CD14-positive monocyte (primary cell): ENCODE measurements at regions not wholly inside any gene's neighbourhood (a gene's known extent, or its start where the extent isn't known, plus 50 kb on each side); places are given as distances from the start of the nearest gene placed in this dataset.

ENCODE experiments used
- DNase-seq, 3 donors: peaks; one replicate each; pipeline ENCODE4 v3.0.0-alpha.2; 2011 to 2022
- H2AFZ ChIP-seq: 2 replicates; pipeline ENCODE4 v1.6.0; 2012; ENCODE audit warnings: mild to moderate bottlenecking, low read depth, low read length, inconsistent platforms; ENCODE audit not compliant: insufficient read depth, poor library complexity, severe bottlenecking
- H3K27ac ChIP-seq, 2 donors: 1 replicate in 1 of 2; 2 replicates in 1 of 2; pipeline ENCODE4 v1.5.1; 2012 to 2013; ENCODE audit warnings: low read length in 2 of 2, control low read depth in 1 of 2, inconsistent platforms in 1 of 2, low read depth in 1 of 2, mild to moderate bottlenecking in 1 of 2
- H3K27me3 ChIP-seq, 2 donors: one replicate each; pipeline versions ENCODE4 v1.6.0 to v1.6.1; 2011 to 2013; ENCODE audit warnings: low read length in 2 of 2; ENCODE audit not compliant: control insufficient read depth in 2 of 2, insufficient read depth in 2 of 2
- H3K36me3 ChIP-seq, 2 donors: replicated peaks in 1 of 2; 1 replicate in 1 of 2; 2 replicates in 1 of 2; pipeline versions ENCODE4 v1.5.1 to v1.6.1; 2012 to 2013; ENCODE audit warnings: low read length in 2 of 2, control low read depth in 1 of 2, inconsistent platforms in 1 of 2, mild to moderate bottlenecking in 1 of 2; ENCODE audit not compliant: insufficient read depth in 2 of 2, control insufficient read depth in 1 of 2
- H3K4me1 ChIP-seq, 2 donors: 1 replicate in 1 of 2; 2 replicates in 1 of 2; pipeline versions ENCODE4 v1.5.1 to v1.6.1; 2012 to 2013; ENCODE audit warnings: low read length in 2 of 2, control low read depth in 1 of 2, inconsistent platforms in 1 of 2, mild to moderate bottlenecking in 1 of 2, moderate library complexity in 1 of 2; ENCODE audit not compliant: insufficient read depth in 2 of 2, control insufficient read depth in 1 of 2
- H3K4me2 ChIP-seq: replicated peaks from 2 replicates; pipeline ENCODE3; 2012; ENCODE audit warnings: low read length, moderate library complexity, mild to moderate bottlenecking; ENCODE audit not compliant: poor library complexity, severe bottlenecking; ENCODE audit errors: extremely low read depth
- H3K4me3 ChIP-seq, 3 experiments: fragments of 200-600 bp in 1 of 3; sonication (generic) in 1 of 3; replicated peaks in 1 of 3; 1 replicate in 2 of 3; 2 replicates in 1 of 3; pipeline ENCODE4 v1.5.1; 2011 to 2013; ENCODE audit warnings: low read length in 3 of 3, mild to moderate bottlenecking in 3 of 3, control low read depth in 2 of 3, low read depth in 2 of 3, inconsistent platforms in 1 of 3, moderate library complexity in 1 of 3
- H3K79me2 ChIP-seq: 2 replicates; pipeline ENCODE4 v1.6.0; 2012; ENCODE audit warnings: mild to moderate bottlenecking, control low read depth, inconsistent platforms, low read length, moderate library complexity; ENCODE audit not compliant: insufficient read depth
- H3K9ac ChIP-seq: 2 replicates; pipeline ENCODE4 v1.6.0; 2017; ENCODE audit warnings: low read length, mild to moderate bottlenecking; ENCODE audit not compliant: insufficient read depth, poor library complexity, severe bottlenecking
- H3K9me3 ChIP-seq, 2 donors: replicated peaks in 1 of 2; 1 replicate in 1 of 2; 2 replicates in 1 of 2; pipeline versions ENCODE4 v1.5.1 to v1.6.1; 2012 to 2013; ENCODE audit warnings: low read length in 2 of 2, control low read depth in 1 of 2; ENCODE audit not compliant: control insufficient read depth in 1 of 2, insufficient read depth in 1 of 2
- H4K20me1 ChIP-seq: 2 replicates; pipeline ENCODE4 v1.6.0; 2012; ENCODE audit warnings: mild to moderate bottlenecking, low read length, control low read depth, moderate library complexity; ENCODE audit not compliant: insufficient read depth
- H3K27ac Mint-ChIP-seq, 7 donors: one replicate each; pipeline ENCODE4 v1.8.0; 2020; ENCODE audit warnings: mild to moderate bottlenecking in 7 of 7, mixed read lengths in 7 of 7, moderate library complexity in 6 of 7, inconsistent platforms in 2 of 7
- H3K27me3 Mint-ChIP-seq, 3 donors: one replicate each; pipeline ENCODE4 v1.8.0; 2021 to 2022; ENCODE audit warnings: low read depth in 3 of 3, mild to moderate bottlenecking in 3 of 3, mixed read lengths in 3 of 3, moderate library complexity in 3 of 3, inconsistent platforms in 1 of 3
- H3K36me3 Mint-ChIP-seq, 2 donors: one replicate each; pipeline ENCODE4 v1.8.0; 2020; ENCODE audit warnings: mixed read lengths in 2 of 2, inconsistent platforms in 1 of 2, mild to moderate bottlenecking in 1 of 2
- H3K4me1 Mint-ChIP-seq: one replicate; pipeline ENCODE4 v1.8.0; 2020; ENCODE audit warnings: mild to moderate bottlenecking, mixed read lengths
- H3K4me3 Mint-ChIP-seq, 2 donors: one replicate each; pipeline ENCODE4 v1.8.0; 2020; ENCODE audit warnings: mild to moderate bottlenecking in 2 of 2, mixed read lengths in 2 of 2, moderate library complexity in 1 of 2
- H3K9me3 Mint-ChIP-seq, 7 donors: one replicate each; pipeline ENCODE4 v1.8.0; 2020 to 2022; ENCODE audit warnings: mixed read lengths in 7 of 7, mild to moderate bottlenecking in 6 of 7, moderate library complexity in 6 of 7, inconsistent platforms in 2 of 7
- WGBS: methylation state at CpG from one replicate; pipeline ENCODE4 v1.1.5; 2013; ENCODE audit warnings: missing lambda C conversion rate; ENCODE audit not compliant: insufficient coverage; 5-methylcytosine and 5-hydroxymethylcytosine counted together
- intact Hi-C, 2 donors: fragments of 100-400 bp; cut with micrococcal nuclease; formaldehyde crosslinking; loops; one replicate each; pipeline versions ENCODE4 v1.15.0 to v1.15.1; 2023
- TF ChIP-seq, protein P1 (sequence below): fragments of 200-600 bp; IDR thresholded peaks from one replicate; pipeline ENCODE4 v1.8.0; 2022; ENCODE audit warnings: antibody characterized with exemption, mild to moderate bottlenecking

- Histone ChIP-seq H3K27ac (no peak overlapping the region), H3K36me3 (no peaks in the 10 kb centered on the region), H3K9ac (no peak overlapping the region), H3K79me2 (no peaks in the 10 kb centered on the region), H3K27me3 (no peaks in the 10 kb centered on the region), H4K20me1 (no peaks in the 10 kb centered on the region), H2AFZ (no peak overlapping the region), H3K9me3 (no peaks in the 10 kb centered on the region), H3K4me3 (no peak overlapping the region), H3K4me1 (no peaks in the 10 kb centered on the region), H3K4me2 (no peak overlapping the region)
- no peaks in the 10 kb centered on the region for H3K36me3 Mint-ChIP-seq
- H3K27ac Mint-ChIP-seq: no peak overlapping the region
- TF ChIP-seq, protein P1, sequence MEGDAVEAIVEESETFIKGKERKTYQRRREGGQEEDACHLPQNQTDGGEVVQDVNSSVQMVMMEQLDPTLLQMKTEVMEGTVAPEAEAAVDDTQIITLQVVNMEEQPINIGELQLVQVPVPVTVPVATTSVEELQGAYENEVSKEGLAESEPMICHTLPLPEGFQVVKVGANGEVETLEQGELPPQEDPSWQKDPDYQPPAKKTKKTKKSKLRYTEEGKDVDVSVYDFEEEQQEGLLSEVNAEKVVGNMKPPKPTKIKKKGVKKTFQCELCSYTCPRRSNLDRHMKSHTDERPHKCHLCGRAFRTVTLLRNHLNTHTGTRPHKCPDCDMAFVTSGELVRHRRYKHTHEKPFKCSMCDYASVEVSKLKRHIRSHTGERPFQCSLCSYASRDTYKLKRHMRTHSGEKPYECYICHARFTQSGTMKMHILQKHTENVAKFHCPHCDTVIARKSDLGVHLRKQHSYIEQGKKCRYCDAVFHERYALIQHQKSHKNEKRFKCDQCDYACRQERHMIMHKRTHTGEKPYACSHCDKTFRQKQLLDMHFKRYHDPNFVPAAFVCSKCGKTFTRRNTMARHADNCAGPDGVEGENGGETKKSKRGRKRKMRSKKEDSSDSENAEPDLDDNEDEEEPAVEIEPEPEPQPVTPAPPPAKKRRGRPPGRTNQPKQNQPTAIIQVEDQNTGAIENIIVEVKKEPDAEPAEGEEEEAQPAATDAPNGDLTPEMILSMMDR: no peak
- intact Hi-C loops: no loop called here
- peaks cover 0 to 1% (median 0%) of the 10 kb centered on the region in 7 donors for H3K9me3 Mint-ChIP-seq
- no peak for DNase-seq
- no peak overlapping the region for H3K4me3 Mint-ChIP-seq
- no CpG with 5 or more reads among the region's 1 CpG for WGBS
- peaks cover 0 to 4% (median 0%) of the 10 kb centered on the region in 3 donors for H3K27me3 Mint-ChIP-seq
- no peaks in the 10 kb centered on the region for H3K4me1 Mint-ChIP-seq
These were observed 205.4 kb upstream of the RPS6KA3 start for GRCh38 chrX:20472148-20472547.

DNA sequence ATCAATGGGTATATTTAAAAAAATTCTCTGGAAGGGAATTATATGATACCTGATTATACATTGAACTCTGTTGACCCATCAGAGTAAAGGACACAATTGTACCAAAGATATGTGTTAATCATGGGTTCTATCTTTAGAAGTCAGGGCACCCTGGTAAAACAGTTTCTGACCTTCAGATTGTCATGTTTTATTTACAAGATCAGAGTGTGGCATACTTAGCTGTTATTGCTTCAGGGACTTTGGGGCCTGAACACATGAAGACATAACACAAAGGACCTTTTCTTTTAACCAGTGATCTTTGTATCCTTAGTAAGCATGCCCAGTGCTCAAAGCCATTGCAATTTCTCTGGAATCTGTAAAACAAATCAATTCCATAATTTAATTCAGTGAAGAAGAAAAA lies 204.8 kb upstream of the RPS6KA3 start:
- H3K36me3 ChIP-seq: no peaks in the 10 kb centered on the region
- H3K9ac ChIP-seq: no peak overlapping the region
- H3K79me2 ChIP-seq: no peaks in the 10 kb centered on the region
- no peak overlapping the region for H3K4me2 ChIP-seq
- Mint-ChIP-seq H3K9me3 (peaks cover 0 to 1% (median 0%) of the 10 kb centered on the region in 7 donors), H3K4me1 (no peaks in the 10 kb centered on the region), H3K27ac (no peak overlapping the region), H3K4me3 (no peak overlapping the region), H3K36me3 (no peaks in the 10 kb centered on the region), H3K27me3 (peaks cover 0 to 5% (median 0%) of the 10 kb centered on the region in 3 donors)
- no peaks in the 10 kb centered on the region for H3K4me1 ChIP-seq
- no peak overlapping the region for H3K27ac ChIP-seq
- H2AFZ ChIP-seq: no peak overlapping the region
- TF ChIP-seq, protein P1: no peak
- no peaks in the 10 kb centered on the region for H3K9me3 ChIP-seq
- no peak for DNase-seq
- H4K20me1 ChIP-seq: no peaks in the 10 kb centered on the region
- H3K4me3 ChIP-seq: no peak overlapping the region
- H3K27me3 ChIP-seq: no peaks in the 10 kb centered on the region
- intact Hi-C loops: no loop called here
